ENCODE measurements at regions not wholly inside any gene's neighbourhood (a gene's known extent, or its start where the extent isn't known, plus 50 kb on each side); places are given as distances from the start of the nearest gene placed in this dataset.

DNA sequence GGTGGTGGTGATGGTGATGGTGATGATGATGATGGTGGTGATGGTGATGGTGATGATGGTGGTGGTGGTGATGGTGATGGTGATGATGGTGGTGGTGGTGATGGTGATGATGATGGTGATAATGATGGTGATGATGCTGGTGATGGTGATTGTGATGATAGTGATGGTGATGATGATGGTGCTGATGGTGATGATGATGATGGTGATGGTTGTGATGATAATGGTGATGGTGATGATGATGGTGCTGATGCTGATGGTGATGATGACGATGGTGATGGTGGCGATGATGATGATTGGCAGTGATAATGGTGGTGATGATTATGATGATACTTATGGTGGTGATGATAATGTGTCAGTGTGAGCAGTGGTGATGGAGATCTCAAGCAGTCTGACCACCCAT is 90.8 kb upstream of the FOXF1 start:
- peaks cover 19% of the 10 kb centered on the region for H3K9me3 ChIP-seq (replicated peaks)
- peaks cover 4% of the 10 kb centered on the region for H3K4me1 ChIP-seq
- intact Hi-C loops (cut with micrococcal nuclease), result no loop called here

DNA sequence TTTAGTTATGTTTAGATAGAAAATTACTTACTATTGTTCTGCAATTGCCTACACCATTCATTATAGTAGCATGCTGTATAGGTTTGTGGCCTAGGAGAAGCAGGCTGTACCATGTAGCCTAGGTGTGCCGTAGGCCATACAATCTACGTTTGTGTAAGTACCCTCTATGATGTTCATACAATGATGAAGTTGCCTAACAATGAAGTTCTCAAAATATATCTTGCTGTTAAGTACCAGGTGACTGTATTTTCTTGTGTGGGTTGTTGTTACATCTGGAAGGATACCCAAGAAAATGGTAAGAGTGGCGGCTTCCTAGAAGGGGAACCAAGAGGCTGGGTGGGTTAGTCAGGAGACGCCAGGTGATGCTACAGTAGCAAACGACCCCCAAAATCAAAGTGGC is 88.3 kb upstream of the FOXF1 start:
- Histone ChIP-seq H3K36me3 (no peaks in the 10 kb centered on the region), H3K27ac (replicated peaks) (no peak overlapping the region), H3K27me3 (ENCODE audit: low read depth) (peaks cover 36% of the 10 kb centered on the region), H3K9me3 (replicated peaks) (peaks cover 19% of the 10 kb centered on the region), H3K4me1 (no peaks in the 10 kb centered on the region), H3K4me3 (no peak overlapping the region)
- TF ChIP-seq, protein P1, sequence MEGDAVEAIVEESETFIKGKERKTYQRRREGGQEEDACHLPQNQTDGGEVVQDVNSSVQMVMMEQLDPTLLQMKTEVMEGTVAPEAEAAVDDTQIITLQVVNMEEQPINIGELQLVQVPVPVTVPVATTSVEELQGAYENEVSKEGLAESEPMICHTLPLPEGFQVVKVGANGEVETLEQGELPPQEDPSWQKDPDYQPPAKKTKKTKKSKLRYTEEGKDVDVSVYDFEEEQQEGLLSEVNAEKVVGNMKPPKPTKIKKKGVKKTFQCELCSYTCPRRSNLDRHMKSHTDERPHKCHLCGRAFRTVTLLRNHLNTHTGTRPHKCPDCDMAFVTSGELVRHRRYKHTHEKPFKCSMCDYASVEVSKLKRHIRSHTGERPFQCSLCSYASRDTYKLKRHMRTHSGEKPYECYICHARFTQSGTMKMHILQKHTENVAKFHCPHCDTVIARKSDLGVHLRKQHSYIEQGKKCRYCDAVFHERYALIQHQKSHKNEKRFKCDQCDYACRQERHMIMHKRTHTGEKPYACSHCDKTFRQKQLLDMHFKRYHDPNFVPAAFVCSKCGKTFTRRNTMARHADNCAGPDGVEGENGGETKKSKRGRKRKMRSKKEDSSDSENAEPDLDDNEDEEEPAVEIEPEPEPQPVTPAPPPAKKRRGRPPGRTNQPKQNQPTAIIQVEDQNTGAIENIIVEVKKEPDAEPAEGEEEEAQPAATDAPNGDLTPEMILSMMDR (IDR thresholded peaks at IDR 0.05; ENCODE audit: borderline replicate concordance), result no peak
- no peak for DNase-seq
- intact Hi-C loops (cut with micrococcal nuclease), result no loop called here

More for the DNA sequence above, 90.8 kb upstream of the FOXF1 start:
- H3K36me3 ChIP-seq, result no peaks in the 10 kb centered on the region
- H3K27ac ChIP-seq (replicated peaks), result no peak overlapping the region
- no peak overlapping the region for H3K4me3 ChIP-seq
- H3K27me3 ChIP-seq (ENCODE audit: low read depth), result peaks cover 21% of the 10 kb centered on the region
- TF ChIP-seq, protein P1 (IDR thresholded peaks at IDR 0.05; ENCODE audit: borderline replicate concordance), result no peak
- DNase-seq, result no peak

DNA sequence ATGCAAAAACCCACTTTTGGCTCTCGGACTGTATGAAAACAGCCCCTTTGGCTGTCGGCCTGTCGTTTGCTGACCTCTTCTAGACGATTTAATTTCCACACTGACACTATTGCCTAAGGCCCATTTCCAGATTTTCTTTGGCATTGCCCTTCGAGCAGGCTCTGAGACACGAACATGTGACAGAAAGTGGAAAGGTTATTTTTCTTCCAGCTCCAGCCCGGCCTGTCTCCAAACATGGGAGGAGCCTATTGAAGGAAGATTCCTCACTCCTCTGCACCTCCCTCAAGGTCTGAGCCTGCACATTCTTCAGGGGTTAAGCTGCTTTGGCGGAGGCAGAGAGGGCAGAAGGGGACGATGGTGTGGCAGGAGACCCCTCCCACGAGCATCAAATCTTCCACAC is 85.9 kb upstream of the FOXF1 start:
- Histone ChIP-seq H3K36me3 (no peaks in the 10 kb centered on the region), H3K9me3 (replicated peaks) (peaks cover 19% of the 10 kb centered on the region), H3K4me3 (no peak overlapping the region), H3K27me3 (ENCODE audit: low read depth) (peaks cover 27% of the 10 kb centered on the region), H3K27ac (replicated peaks) (no peak overlapping the region), H3K4me1 (no peaks in the 10 kb centered on the region)
- intact Hi-C loops (cut with micrococcal nuclease), result no loop called here
- TF ChIP-seq, protein P1 (IDR thresholded peaks at IDR 0.05; ENCODE audit: borderline replicate concordance), result no peak
- DNase-seq, result no peak

DNA sequence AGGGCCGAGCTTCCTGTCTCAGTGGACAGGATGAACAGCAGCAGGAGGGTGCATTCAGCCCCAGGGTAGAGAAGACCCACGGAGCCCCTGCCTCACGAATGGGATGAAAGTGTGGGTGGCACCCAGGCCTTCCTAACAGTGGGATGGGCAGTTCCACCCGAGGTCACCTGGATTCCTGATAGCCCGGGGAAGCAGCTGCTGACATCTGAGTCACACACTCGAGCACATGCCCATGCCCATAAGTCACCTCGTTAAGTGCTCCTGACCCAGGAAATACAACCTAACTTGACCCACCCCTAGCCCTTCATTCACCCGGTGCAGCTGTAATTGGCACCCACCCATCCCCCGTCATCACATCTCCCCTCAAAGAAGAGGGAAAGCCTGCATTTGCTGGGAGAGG is 85.3 kb upstream of the FOXF1 start:
- H3K27me3 ChIP-seq (ENCODE audit: low read depth), result peaks cover 33% of the 10 kb centered on the region
- no peaks in the 10 kb centered on the region for H3K36me3 ChIP-seq
- H3K4me1 ChIP-seq, result no peaks in the 10 kb centered on the region
- DNase-seq, result no peak
- intact Hi-C loops (cut with micrococcal nuclease), result no loop called here
- no peak overlapping the region for H3K27ac ChIP-seq (replicated peaks)
- TF ChIP-seq, protein P1 (IDR thresholded peaks at IDR 0.05; ENCODE audit: borderline replicate concordance), result no peak
- H3K9me3 ChIP-seq (replicated peaks), result peaks cover 19% of the 10 kb centered on the region
- H3K4me3 ChIP-seq, result no peak overlapping the region

DNA sequence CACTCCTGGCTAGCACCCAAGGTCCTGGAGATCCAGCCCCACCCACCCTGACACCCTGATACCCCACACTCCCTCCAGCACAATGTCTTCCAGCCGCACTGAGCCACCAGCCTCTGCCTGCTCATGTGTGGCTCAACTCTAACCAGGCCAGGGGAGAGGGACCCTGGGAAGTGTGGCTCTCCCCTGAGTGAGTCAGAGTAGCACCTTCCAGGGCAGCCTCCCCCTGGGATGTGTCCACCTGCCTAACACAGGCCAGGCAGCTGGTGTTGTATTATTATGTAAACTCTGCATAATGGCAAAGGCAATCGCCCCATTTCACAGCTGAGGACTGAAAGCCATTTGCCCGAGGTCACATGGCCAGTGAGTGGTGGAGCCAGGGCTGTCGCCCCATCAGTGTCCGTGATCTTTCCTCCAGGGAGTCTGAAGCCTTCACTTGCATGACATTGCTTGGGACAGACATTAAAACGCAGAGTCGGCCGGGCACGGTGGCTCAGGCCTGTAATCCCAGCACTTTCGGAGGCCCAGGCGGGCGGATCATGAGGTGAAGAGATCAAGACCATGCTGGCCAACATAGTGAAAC is 84.2 kb upstream of the FOXF1 start:
- no peaks in the 10 kb centered on the region for H3K4me1 ChIP-seq
- H3K27ac ChIP-seq (replicated peaks), result no peak overlapping the region
- no peak for DNase-seq
- H3K36me3 ChIP-seq, result no peaks in the 10 kb centered on the region
- intact Hi-C loops (cut with micrococcal nuclease), result no loop called here
- peaks cover 15% of the 10 kb centered on the region for H3K9me3 ChIP-seq (replicated peaks)
- TF ChIP-seq, protein P1 (IDR thresholded peaks at IDR 0.05; ENCODE audit: borderline replicate concordance), result no peak
- no peak overlapping the region for H3K4me3 ChIP-seq
- peaks cover 33% of the 10 kb centered on the region for H3K27me3 ChIP-seq (ENCODE audit: low read depth)
